ENCODE measurements at regions not wholly inside any gene's neighbourhood (a gene's known extent, or its start where the extent isn't known, plus 50 kb on each side); places are given as distances from the start of the nearest gene placed in this dataset.

DNA sequence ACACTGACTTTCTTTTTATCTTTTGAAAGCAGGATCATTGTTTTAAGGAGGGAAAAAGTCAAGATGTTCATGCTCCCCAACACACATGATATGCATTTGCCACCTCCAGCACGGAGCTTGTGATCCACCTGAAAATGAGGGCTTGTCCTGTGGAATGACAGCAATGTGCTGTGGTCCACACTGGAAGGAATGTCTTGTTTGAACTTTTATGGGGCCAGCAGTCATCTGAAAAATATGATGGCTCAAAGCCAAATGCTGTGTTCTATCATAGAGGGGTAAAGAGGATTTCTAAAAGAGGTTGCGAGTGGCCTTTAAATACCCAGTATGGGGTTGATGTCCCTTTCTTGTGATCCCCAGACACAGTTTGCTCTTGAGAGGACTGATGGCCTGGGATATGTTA lies 226.5 kb upstream of the SPRED2 start:
- Histone ChIP-seq H3K4me3 (ENCODE audit: low read length) (no peak overlapping the region), H3K27me3 (ENCODE audit: control insufficient read depth, insufficient read depth, low read length) (no peaks in the 10 kb centered on the region), H3K9me3 (replicated peaks; ENCODE audit: control insufficient read depth, low read depth, low read length) (no peaks in the 10 kb centered on the region), H3K27ac (ENCODE audit: low read length) (no peak overlapping the region), H3K36me3 (ENCODE audit: control insufficient read depth, insufficient read depth, low read length) (no peaks in the 10 kb centered on the region), H3K4me1 (ENCODE audit: control insufficient read depth, insufficient read depth, low read length) (peaks cover 11% of the 10 kb centered on the region)
- WGBS (ENCODE audit: insufficient coverage), result 86% methylated on average over 2 of the region's 2 CpGs
- no peak for DNase-seq

DNA sequence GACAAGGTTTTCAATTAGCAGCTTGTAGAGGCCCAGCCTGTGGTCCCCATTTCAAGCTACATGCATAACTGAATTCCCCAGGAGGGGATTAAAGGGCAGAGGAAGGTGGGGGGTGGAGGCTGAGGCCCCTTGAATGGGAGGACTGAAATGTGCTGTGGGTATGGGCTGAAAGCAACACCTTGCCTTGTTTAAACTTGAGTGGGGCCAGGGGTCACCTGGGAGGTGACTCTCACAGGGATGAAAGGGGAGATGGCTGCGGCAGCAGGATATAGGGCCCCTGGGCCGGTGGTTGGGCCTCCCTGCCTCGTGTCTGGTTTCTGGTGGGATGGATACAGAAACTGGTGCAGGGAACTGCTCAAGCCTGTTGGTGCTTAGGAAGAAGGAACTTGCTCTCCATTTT lies 225.9 kb upstream of the SPRED2 start:
- 49% methylated on average over 3 of the region's 3 CpGs for WGBS (ENCODE audit: insufficient coverage)
- Histone ChIP-seq H3K4me1 (ENCODE audit: control insufficient read depth, insufficient read depth, low read length) (peaks cover 11% of the 10 kb centered on the region), H3K9me3 (replicated peaks; ENCODE audit: control insufficient read depth, low read depth, low read length) (no peaks in the 10 kb centered on the region), H3K36me3 (ENCODE audit: control insufficient read depth, insufficient read depth, low read length) (no peaks in the 10 kb centered on the region), H3K27me3 (ENCODE audit: control insufficient read depth, insufficient read depth, low read length) (no peaks in the 10 kb centered on the region), H3K4me3 (ENCODE audit: low read length) (no peak overlapping the region), H3K27ac (ENCODE audit: low read length) (no peak overlapping the region)
- no peak for DNase-seq

DNA sequence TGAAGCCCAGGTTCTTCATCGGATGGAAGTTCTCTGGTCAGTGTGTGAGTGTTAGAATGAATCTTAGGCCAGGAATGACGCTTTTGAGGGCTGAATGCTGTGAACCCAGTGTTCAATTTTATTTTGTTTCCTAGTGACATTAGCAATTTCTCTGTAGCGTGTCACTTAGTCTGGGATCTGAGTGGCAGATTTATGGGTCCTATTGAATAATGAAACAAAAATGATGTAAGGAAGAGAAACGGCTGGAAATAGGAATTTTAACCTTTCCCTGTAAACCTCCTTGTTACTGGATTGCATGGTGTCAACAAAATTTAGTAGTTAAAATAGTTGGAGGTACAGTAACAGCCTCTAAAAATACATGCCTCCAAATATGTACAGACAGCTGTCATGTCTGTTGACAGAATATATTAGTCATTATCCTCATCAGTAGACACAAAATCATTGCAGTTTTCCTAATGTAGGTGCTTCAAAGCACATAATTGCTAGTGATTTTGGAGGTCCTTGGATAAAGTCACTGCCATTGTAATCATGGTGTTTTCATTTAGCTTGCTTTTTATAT lies 223.8 kb upstream of the SPRED2 start:
- Histone ChIP-seq H3K36me3 (ENCODE audit: control insufficient read depth, insufficient read depth, low read length) (no peaks in the 10 kb centered on the region), H3K4me3 (ENCODE audit: low read length) (no peak overlapping the region), H3K27me3 (ENCODE audit: control insufficient read depth, insufficient read depth, low read length) (no peaks in the 10 kb centered on the region), H3K9me3 (replicated peaks; ENCODE audit: control insufficient read depth, low read depth, low read length) (no peaks in the 10 kb centered on the region), H3K27ac (ENCODE audit: low read length) (no peak overlapping the region), H3K4me1 (ENCODE audit: control insufficient read depth, insufficient read depth, low read length) (peaks cover 8% of the 10 kb centered on the region)
- DNase-seq, result no peak
- WGBS (ENCODE audit: insufficient coverage), result 77% methylated on average over 2 of the region's 4 CpGs

DNA sequence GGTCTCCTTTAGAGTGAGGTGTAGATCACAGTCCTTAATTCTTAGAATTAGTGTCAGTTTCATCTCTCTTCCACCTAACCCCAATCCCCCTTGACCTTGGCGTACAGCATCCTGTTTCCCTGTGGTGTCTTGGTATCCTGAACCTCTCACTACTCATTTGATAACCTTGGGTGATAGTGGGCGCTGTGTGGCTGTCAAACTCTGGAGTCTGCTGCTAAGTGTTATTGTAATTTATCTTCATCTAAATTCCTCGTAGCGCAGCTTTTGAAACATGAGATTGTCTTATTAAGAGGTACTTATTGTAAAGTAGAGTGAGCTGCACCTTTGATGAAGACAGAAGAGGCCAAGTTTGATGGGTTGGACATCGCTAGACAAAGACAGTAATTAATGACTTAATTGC lies 222.6 kb upstream of the SPRED2 start:
- H3K4me1 ChIP-seq (ENCODE audit: control insufficient read depth, insufficient read depth, low read length), result peaks cover 8% of the 10 kb centered on the region
- no peak overlapping the region for H3K27ac ChIP-seq (ENCODE audit: low read length)
- H3K9me3 ChIP-seq (replicated peaks; ENCODE audit: control insufficient read depth, low read depth, low read length), result no peaks in the 10 kb centered on the region
- no peak for DNase-seq
- WGBS (ENCODE audit: insufficient coverage), result no CpG with 5 or more reads among the region's 5 CpGs
- no peaks in the 10 kb centered on the region for H3K36me3 ChIP-seq (ENCODE audit: control insufficient read depth, insufficient read depth, low read length)
- no peaks in the 10 kb centered on the region for H3K27me3 ChIP-seq (ENCODE audit: control insufficient read depth, insufficient read depth, low read length)
- H3K4me3 ChIP-seq (ENCODE audit: low read length), result no peak overlapping the region

DNA sequence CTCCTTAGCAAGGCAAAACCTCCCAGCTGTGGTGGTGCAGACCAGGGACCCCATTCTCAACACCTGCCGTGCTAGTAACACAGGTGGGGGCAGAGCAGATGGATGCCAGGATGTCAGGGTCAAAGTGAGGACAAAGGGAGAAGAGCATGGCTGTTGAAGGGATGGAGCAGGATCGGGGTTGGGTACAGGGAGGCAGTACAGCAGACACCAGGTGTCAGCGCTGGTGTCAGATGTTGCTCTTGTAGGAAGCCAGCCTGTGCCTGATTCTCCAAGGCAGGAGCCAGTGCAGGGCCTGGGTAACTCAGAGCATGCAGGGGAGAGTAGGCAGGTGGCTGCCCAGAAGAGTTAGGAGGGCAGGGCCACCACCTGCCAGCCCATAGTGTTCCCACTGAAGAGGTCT lies 222.1 kb upstream of the SPRED2 start:
- WGBS (ENCODE audit: insufficient coverage), result 84% methylated on average over 2 of the region's 3 CpGs
- DNase-seq, result no peak
- Histone ChIP-seq H3K9me3 (replicated peaks; ENCODE audit: control insufficient read depth, low read depth, low read length) (no peaks in the 10 kb centered on the region), H3K27ac (ENCODE audit: low read length) (no peak overlapping the region), H3K36me3 (ENCODE audit: control insufficient read depth, insufficient read depth, low read length) (no peaks in the 10 kb centered on the region), H3K27me3 (ENCODE audit: control insufficient read depth, insufficient read depth, low read length) (no peaks in the 10 kb centered on the region), H3K4me1 (ENCODE audit: control insufficient read depth, insufficient read depth, low read length) (peaks cover 8% of the 10 kb centered on the region), H3K4me3 (ENCODE audit: low read length) (no peak overlapping the region)

DNA sequence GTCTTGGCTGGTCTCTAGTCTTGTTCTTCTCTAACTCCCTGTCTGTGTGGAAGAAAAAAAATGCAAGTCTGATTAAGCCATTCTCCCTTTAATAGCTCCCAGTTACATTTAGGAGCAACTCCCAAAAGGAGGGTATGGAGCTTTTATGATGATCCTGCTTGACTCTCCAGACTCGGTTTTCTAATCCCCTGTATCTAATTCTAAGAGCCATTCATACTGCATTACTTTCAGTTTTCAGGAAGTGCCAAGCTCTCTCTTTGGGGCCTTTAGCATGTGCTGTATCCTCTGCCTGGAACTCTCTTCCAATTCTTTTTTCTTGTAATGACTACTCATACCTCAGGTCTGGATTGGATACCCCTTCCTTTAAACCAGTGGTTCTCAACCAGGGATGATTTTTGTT lies 219.7 kb upstream of the SPRED2 start:
- H3K4me1 ChIP-seq (ENCODE audit: control insufficient read depth, insufficient read depth, low read length), result peaks cover 2% of the 10 kb centered on the region
- H3K27me3 ChIP-seq (ENCODE audit: control insufficient read depth, insufficient read depth, low read length), result no peaks in the 10 kb centered on the region
- no peaks in the 10 kb centered on the region for H3K36me3 ChIP-seq (ENCODE audit: control insufficient read depth, insufficient read depth, low read length)
- no peak overlapping the region for H3K27ac ChIP-seq (ENCODE audit: low read length)
- H3K4me3 ChIP-seq (ENCODE audit: low read length), result no peak overlapping the region
- 0% methylated on average over 1 of the region's 1 CpG for WGBS (ENCODE audit: insufficient coverage)
- no peaks in the 10 kb centered on the region for H3K9me3 ChIP-seq (replicated peaks; ENCODE audit: control insufficient read depth, low read depth, low read length)
- DNase-seq, result no peak

DNA sequence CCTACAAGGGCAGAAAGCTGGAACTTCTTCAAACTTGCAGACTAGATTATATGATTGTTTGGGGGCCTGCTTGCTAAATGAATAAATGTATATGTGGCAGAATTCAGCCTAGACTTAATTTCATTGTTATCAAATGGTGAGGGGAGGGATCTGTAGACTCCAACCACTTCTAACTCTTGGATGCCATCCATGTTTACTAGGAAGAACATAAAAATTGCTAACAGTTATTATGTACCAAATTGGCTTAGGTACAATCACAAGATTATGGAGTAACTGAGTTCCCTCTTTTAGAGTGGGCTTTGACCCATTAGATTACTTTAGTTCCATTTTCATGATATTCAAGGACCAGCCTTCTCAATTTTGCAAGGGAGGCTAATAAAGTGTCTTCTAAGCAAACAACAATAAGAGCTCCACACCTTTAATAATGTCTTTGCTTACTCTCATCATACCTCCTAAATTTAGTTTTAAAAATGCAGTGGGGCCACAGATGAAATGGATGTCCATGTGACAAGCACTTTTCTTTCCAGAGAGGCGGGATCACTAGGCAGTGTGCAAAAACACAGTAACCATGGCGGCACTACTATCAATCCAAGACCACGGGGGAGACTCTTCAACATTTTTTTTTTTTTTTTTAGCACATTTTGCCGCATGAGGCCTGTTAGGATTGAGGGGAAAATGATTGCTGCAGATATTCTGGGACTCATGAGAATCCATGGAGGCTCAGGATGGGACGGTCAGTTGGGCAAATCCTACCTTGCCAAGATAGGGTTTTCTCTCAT lies 217.6 kb upstream of the SPRED2 start:
- Histone ChIP-seq H3K27ac (ENCODE audit: low read length) (no peak overlapping the region), H3K27me3 (ENCODE audit: control insufficient read depth, insufficient read depth, low read length) (no peaks in the 10 kb centered on the region), H3K4me1 (ENCODE audit: control insufficient read depth, insufficient read depth, low read length) (no peaks in the 10 kb centered on the region), H3K4me3 (ENCODE audit: low read length) (no peak overlapping the region), H3K9me3 (replicated peaks; ENCODE audit: control insufficient read depth, low read depth, low read length) (no peaks in the 10 kb centered on the region), H3K36me3 (ENCODE audit: control insufficient read depth, insufficient read depth, low read length) (no peaks in the 10 kb centered on the region)
- 100% methylated on average over 1 of the region's 5 CpGs for WGBS (ENCODE audit: insufficient coverage)
- DNase-seq, result no peak

DNA sequence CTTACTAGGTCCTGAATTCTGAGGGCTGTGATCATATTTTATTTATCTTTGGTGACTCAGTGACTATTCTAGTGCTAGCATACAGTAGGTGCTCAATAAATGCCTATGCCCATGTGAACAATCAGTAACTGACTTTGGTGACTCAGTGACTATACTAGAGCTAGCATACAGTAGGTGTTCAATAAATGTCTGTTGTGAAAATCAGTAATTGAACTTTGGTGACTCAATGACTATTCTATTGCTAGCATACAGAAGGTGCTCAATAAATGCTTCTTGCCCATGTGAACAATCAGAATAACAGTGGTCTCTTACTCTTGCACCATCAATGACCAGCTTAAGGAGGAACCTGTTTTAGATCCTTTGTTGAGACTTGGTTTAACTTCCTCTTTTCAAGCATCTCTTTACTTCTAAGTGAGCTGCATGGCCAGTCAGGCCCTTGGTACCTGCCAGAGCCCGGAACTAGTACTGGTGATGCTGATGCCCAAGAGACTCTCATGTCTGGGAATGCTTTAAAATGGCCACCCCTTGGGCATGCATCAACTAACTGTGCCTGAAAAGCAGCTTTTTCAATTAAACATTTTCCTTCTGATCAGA lies 214.9 kb upstream of the SPRED2 start:
- no peak for DNase-seq
- no CpG with 5 or more reads among the region's 1 CpG for WGBS (ENCODE audit: insufficient coverage)
- Histone ChIP-seq H3K36me3 (ENCODE audit: control insufficient read depth, insufficient read depth, low read length) (no peaks in the 10 kb centered on the region), H3K27me3 (ENCODE audit: control insufficient read depth, insufficient read depth, low read length) (no peaks in the 10 kb centered on the region), H3K27ac (ENCODE audit: low read length) (no peak overlapping the region), H3K4me3 (ENCODE audit: low read length) (no peak overlapping the region), H3K9me3 (replicated peaks; ENCODE audit: control insufficient read depth, low read depth, low read length) (no peaks in the 10 kb centered on the region), H3K4me1 (ENCODE audit: control insufficient read depth, insufficient read depth, low read length) (no peaks in the 10 kb centered on the region)

DNA sequence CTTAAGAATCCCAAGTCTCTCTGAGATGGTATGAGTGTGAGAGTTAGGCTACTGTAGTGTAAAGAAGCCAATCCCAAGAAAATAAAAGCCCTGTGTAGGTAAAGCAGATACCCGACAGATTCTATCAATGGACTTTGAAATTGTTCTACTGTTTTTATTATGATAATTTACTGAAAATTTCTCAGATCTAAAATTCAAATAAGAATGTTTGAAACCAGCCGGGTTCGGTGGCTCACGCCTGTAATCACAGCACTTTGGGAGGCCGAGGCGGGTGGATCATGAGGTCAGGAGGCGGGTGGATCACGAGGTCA lies 208.3 kb upstream of the SPRED2 start:
- no peak overlapping the region for H3K4me3 ChIP-seq (ENCODE audit: low read length)
- DNase-seq, result no peak
- peaks cover 7% of the 10 kb centered on the region for H3K4me1 ChIP-seq (ENCODE audit: control insufficient read depth, insufficient read depth, low read length)
- no peaks in the 10 kb centered on the region for H3K36me3 ChIP-seq (ENCODE audit: control insufficient read depth, insufficient read depth, low read length)
- 88% methylated on average over 3 of the region's 8 CpGs for WGBS (ENCODE audit: insufficient coverage)
- peaks cover 5% of the 10 kb centered on the region for H3K27me3 ChIP-seq (ENCODE audit: control insufficient read depth, insufficient read depth, low read length)
- H3K9me3 ChIP-seq (replicated peaks; ENCODE audit: control insufficient read depth, low read depth, low read length), result no peaks in the 10 kb centered on the region
- no peak overlapping the region for H3K27ac ChIP-seq (ENCODE audit: low read length)

DNA sequence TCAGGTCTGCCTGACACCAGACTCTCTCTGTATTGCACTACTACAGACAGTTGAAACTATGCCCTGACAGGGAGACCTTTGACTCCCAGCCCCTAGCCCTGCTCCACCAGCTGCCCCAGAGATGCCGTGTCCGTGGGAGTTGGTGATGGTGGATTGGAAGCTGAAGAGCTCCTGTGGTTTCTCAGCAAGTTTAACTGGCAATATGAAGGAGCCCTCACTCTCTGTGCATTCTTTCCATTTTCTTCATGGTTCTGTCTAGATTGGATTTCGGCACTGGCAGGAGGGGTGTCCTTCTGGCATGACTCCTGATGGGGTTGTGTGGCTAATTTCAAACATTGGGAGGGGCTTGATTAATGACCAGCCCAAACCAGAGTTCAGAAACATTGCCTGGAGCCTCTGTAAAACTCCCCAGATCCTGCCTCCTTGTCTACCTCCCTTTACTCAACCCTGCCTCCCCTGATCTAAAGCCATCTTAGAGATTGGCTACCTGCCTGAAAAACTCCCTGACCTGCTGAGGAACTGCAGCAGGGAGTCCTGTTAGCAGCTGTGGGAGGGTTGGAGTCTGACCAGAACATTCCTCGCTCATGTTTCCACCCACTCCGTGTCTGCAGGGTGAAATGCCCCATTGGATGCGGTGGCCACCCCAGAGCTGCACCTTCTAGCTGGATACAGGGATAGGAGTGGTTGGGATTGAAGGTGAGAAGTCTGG lies 206.9 kb upstream of the SPRED2 start:
- Histone ChIP-seq H3K4me3 (ENCODE audit: low read length) (no peak overlapping the region), H3K27me3 (ENCODE audit: control insufficient read depth, insufficient read depth, low read length) (peaks cover 5% of the 10 kb centered on the region), H3K36me3 (ENCODE audit: control insufficient read depth, insufficient read depth, low read length) (no peaks in the 10 kb centered on the region), H3K4me1 (ENCODE audit: control insufficient read depth, insufficient read depth, low read length) (peaks cover 7% of the 10 kb centered on the region), H3K27ac (ENCODE audit: low read length) (no peak overlapping the region), H3K9me3 (replicated peaks; ENCODE audit: control insufficient read depth, low read depth, low read length) (no peaks in the 10 kb centered on the region)
- DNase-seq, result peak; percentile 41
- WGBS (ENCODE audit: insufficient coverage), result 60% methylated on average over 1 of the region's 6 CpGs

All from muscle of leg (tissue), 3 donors.